ENCODE measurements at regions not wholly inside any gene's neighbourhood (a gene's known extent, or its start where the extent isn't known, plus 50 kb on each side); places are given as distances from the start of the nearest gene placed in this dataset.

DNA sequence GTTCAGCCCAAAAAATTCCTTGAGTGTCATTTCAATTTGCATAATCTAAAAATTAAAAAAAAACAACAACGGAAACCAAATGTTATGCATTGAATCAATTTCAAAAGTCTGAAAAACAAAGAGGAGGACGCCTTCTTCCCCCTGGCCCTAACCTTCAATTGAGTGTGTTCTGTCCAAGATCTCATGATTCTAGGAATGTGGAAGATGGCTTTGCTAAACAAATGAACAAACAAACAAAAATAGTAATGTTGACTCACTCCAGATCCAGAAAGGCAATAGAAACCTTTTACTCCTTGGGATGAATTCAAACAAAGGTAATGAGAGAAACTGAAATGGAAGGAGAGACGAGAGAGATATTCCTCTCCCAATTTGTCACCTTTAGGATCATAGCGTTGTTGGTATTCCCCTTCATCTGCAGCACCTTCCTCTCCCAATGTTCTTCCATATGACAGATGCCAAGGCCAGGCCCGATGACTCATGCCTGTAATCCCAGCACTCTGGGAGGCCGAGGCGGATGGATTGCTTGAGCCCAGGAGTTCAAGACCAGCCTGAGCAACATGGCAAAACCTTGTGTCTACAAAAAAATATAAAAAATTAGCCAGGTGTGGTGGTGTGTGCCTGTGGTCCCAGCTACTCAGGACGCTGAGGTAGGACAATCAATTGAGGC lies 109.2 kb upstream of the ADGRF1 start:
- DNase-seq (ENCODE audit: low read depth, low spot score): no peak
- no peaks in the 10 kb centered on the region for H3K27me3 Mint-ChIP-seq (ENCODE audit: low read depth)
- no peaks in the 10 kb centered on the region for H3K9me3 Mint-ChIP-seq
- TF ChIP-seq CTCF (conservative IDR thresholded peaks at IDR 0.05): no peak
- peaks cover 15% of the 10 kb centered on the region for H3K4me1 Mint-ChIP-seq
- H3K4me3 Mint-ChIP-seq: no peak overlapping the region
- no peak overlapping the region for H3K27ac Mint-ChIP-seq (ENCODE audit: unreplicated experiment)
- no peaks in the 10 kb centered on the region for H3K36me3 Mint-ChIP-seq (ENCODE audit: low read depth)

GRCh38 chr6:47149554-47149953 lies 107.4 kb upstream of the ADGRF1 start:
- H3K27ac Mint-ChIP-seq (ENCODE audit: unreplicated experiment): no peak overlapping the region
- DNase-seq (ENCODE audit: low read depth, low spot score): no peak
- no peaks in the 10 kb centered on the region for H3K9me3 Mint-ChIP-seq
- TF ChIP-seq CTCF (conservative IDR thresholded peaks at IDR 0.05): no peak
- no peaks in the 10 kb centered on the region for H3K36me3 Mint-ChIP-seq (ENCODE audit: low read depth)
- H3K4me1 Mint-ChIP-seq: peaks cover 24% of the 10 kb centered on the region
- no peak overlapping the region for H3K4me3 Mint-ChIP-seq
- no peaks in the 10 kb centered on the region for H3K27me3 Mint-ChIP-seq (ENCODE audit: low read depth)

- H3K27me3 Mint-ChIP-seq (ENCODE audit: low read depth): no peaks in the 10 kb centered on the region
- DNase-seq (ENCODE audit: low read depth, low spot score): no peak
- no peak overlapping the region for H3K27ac Mint-ChIP-seq (ENCODE audit: unreplicated experiment)
Observed at GRCh38 chr6:47149066-47149465, 106.9 kb upstream of the ADGRF1 start.

DNA sequence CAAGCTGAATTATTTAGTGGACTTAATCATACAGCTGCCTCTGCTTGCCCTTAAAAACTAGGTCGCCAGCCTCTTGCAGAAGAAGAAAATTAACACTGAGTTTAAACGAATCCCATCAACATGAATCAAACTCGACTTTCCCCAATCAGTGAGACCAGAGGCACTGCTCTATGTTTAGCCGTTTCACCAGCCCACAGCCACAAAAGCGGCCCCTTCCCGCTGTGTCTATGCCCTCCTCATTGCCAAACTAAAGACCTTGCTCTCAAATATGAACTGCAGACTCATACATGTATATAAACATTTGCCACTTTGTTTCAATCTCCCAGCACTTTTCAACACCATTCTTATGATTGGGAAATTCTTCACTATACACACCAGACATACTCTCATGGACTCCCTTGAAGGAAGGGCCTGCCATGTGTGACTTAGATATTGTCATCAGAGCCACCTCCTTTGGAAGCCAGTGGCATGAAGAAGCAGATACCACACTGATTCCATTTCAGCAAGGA lies 105.8 kb upstream of the ADGRF1 start:
- Mint-ChIP-seq H3K27ac (ENCODE audit: unreplicated experiment) (no peak overlapping the region), H3K27me3 (ENCODE audit: low read depth) (no peaks in the 10 kb centered on the region), H3K9me3 (no peaks in the 10 kb centered on the region), H3K4me1 (peaks cover 18% of the 10 kb centered on the region), H3K36me3 (ENCODE audit: low read depth) (no peaks in the 10 kb centered on the region), H3K4me3 (no peak overlapping the region)
- no peak for DNase-seq (ENCODE audit: low read depth, low spot score)
- TF ChIP-seq CTCF (conservative IDR thresholded peaks at IDR 0.05): no peak

More at GRCh38 chr6:47149066-47149465, 106.9 kb upstream of the ADGRF1 start:
- Mint-ChIP-seq H3K4me1 (peaks cover 24% of the 10 kb centered on the region), H3K36me3 (ENCODE audit: low read depth) (no peaks in the 10 kb centered on the region), H3K4me3 (no peak overlapping the region), H3K9me3 (no peaks in the 10 kb centered on the region)
- TF ChIP-seq CTCF (conservative IDR thresholded peaks at IDR 0.05): no peak

DNA sequence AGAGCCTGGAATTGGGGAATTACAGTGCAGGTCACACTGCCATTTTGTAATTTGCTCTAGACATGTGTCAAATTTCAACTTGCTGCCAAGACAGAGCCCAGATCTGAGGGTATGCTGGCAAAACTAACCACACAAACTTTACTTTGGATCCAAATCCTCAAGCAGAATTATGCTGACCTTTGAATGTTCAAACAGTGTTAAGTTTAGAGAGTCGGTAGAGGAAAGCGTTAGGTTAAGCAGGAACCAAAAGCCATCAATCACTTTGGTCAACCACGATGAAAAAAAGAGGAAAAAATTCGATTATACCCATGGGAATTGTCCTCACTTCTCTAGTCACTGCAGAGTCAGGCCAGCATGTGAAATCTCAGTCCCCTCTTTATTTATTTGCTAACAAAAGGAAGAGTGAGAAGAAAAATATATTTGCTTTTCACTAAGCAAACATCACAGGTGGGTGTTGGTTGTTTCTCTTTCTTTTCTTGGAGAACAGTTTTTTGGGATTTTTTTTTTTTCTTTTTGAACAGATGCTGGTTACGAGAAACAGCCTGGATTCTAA lies 105.1 kb upstream of the ADGRF1 start:
- TF ChIP-seq CTCF (conservative IDR thresholded peaks at IDR 0.05): no peak
- Mint-ChIP-seq H3K27ac (ENCODE audit: unreplicated experiment) (no peak overlapping the region), H3K36me3 (ENCODE audit: low read depth) (no peaks in the 10 kb centered on the region), H3K27me3 (ENCODE audit: low read depth) (no peaks in the 10 kb centered on the region), H3K9me3 (peaks cover 3% of the 10 kb centered on the region), H3K4me3 (no peak overlapping the region), H3K4me1 (peaks cover 18% of the 10 kb centered on the region)
- DNase-seq (ENCODE audit: low read depth, low spot score): no peak
